ENCODE measurements at regions not wholly inside any gene's neighbourhood (a gene's known extent, or its start where the extent isn't known, plus 50 kb on each side); places are given as distances from the start of the nearest gene placed in this dataset.

DNA sequence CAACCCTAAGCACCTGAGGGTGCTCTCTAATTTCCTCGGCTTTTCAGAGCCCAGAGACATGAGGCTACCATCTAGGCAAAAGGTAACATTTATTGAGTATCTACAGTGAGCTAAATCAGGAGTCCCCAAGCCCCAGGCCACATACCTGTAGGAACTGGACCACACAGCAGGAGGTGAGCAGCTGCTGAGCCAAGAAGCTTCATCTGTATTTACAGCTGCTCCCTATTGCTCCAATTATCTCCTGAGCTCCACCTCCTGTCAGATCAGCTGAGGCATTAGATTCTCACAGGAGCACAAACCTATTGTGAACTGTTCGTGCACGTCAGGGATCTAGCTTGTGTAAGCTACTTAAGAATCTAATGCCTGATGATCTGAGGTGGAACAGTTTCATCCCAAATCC is 70.2 kb downstream of the RND3 start:
- Histone ChIP-seq H3K36me3 (ENCODE audit: control insufficient read depth in 2 of 2, extremely low read depth in 1 of 2, insufficient read depth in 2 of 2, low read length in 2 of 2) (no peaks in the 10 kb centered on the region), H2AFZ (ENCODE audit: low read depth, low read length) (no peak overlapping the region), H3K4me2 (ENCODE audit: insufficient read depth, low read length) (no peak overlapping the region), H3K4me3 (replicated peaks in 1 of 3; ENCODE audit: insufficient read depth in 1 of 3, low read depth in 1 of 3, low read length in 3 of 3) (no peak overlapping the region), H3K27me3 (ENCODE audit: control insufficient read depth in 2 of 2, insufficient read depth in 2 of 2, low read length in 2 of 2) (no peaks in the 10 kb centered on the region), H3K9ac (replicated peaks; ENCODE audit: extremely low read depth, insufficient read depth, low read length) (no peak overlapping the region), H3K79me2 (ENCODE audit: control insufficient read depth, insufficient read depth, low read length) (no peaks in the 10 kb centered on the region), H3K9me1 (replicated peaks; ENCODE audit: control insufficient read depth, extremely low read depth, insufficient read depth, low read length) (no peaks in the 10 kb centered on the region), H4K20me1 (replicated peaks; ENCODE audit: control insufficient read depth, extremely low read depth, insufficient read depth, low read length) (no peaks in the 10 kb centered on the region), H3K4me1 (ENCODE audit: control insufficient read depth, extremely low read depth, insufficient read depth, low read length) (peaks cover 3% of the 10 kb centered on the region), H3K27ac (ENCODE audit: insufficient read depth, low read depth, low read length) (no peak overlapping the region), H3K9me3 (replicated peaks; ENCODE audit: control insufficient read depth, insufficient read depth, low read length) (no peaks in the 10 kb centered on the region)
- intact Hi-C loops (cut with micrococcal nuclease) (no loop called here), dilution Hi-C loops (cut with MboI; ENCODE audit: extremely low pct_ligation_motif_present, low sequenced_read_pairs) (no loop called here)
- DNase-seq (ENCODE audit: low read depth, low spot score) (no peak), FAIRE-seq (no peak)
- POLR2A ChIA-PET = no interaction called here
- TF ChIP-seq POLR2A (IDR thresholded peaks at IDR 0.05; ENCODE audit: low read depth, low read length) = no peak
- no peak for TF ChIP-seq MYC (IDR thresholded peaks at IDR 0.05; ENCODE audit: low read depth, low read length)
- TF ChIP-seq JUN (IDR thresholded peaks at IDR 0.05; ENCODE audit: borderline replicate concordance, insufficient read depth, insufficient read length, low read depth) = no peak
- no peak for TF ChIP-seq POLR2AphosphoS5 (IDR thresholded peaks at IDR 0.05; ENCODE audit: insufficient read depth, low read depth, low read length)
- TF ChIP-seq, protein P1, sequence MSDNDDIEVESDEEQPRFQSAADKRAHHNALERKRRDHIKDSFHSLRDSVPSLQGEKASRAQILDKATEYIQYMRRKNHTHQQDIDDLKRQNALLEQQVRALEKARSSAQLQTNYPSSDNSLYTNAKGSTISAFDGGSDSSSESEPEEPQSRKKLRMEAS (IDR thresholded peaks at IDR 0.05; ENCODE audit: insufficient read depth, insufficient read length) = no peak
- no peak for TF ChIP-seq CTCF (IDR thresholded peaks at IDR 0.05; ENCODE audit: extremely low read depth in 1 of 2, insufficient read depth in 1 of 2, low read depth in 1 of 2, low read length in 2 of 2)
- no peak for TF ChIP-seq FOS (IDR thresholded peaks at IDR 0.05; ENCODE audit: borderline replicate concordance, insufficient read depth, low read length)
- CTCF ChIA-PET = no interaction called here
- BruUV-seq (replicated peaks) = no TSS peak

DNA sequence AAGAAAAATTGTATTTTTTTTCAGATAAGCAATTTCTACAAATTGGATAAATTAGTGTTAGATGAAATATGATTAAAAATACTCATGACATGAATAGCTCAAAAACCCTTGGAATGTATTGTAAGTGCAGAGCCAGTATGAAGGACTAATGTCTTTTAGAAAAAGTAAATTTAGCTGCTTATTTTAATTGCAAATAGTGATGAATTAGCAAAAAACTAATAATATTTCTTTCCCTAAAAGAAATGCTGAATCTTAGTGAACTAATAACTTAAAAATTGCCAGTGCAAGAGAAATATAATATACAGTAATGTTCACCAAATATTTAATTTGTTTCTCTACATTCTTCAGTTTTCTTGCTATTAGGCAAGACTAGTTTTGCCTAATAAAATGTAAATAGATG is 72.4 kb downstream of the RND3 start:
- ChIA-PET POLR2A (no interaction called here), CTCF (interaction anchor here (0.7 to 1.1 kb wide), 3 partner anchors 10 to 63 kb away, joined by 3 to 5 read pairs (median 3); no protein-coding TSS in a partner anchor)
- BruUV-seq (replicated peaks) = no TSS peak
- H3K9me3 ChIP-seq (replicated peaks; ENCODE audit: control insufficient read depth, insufficient read depth, low read length) = no peaks in the 10 kb centered on the region
- dilution Hi-C loops (cut with MboI; ENCODE audit: extremely low pct_ligation_motif_present, low sequenced_read_pairs) = no loop called here
- no peaks in the 10 kb centered on the region for H3K27me3 ChIP-seq (ENCODE audit: control insufficient read depth in 2 of 2, insufficient read depth in 2 of 2, low read length in 2 of 2)
- intact Hi-C loops (cut with micrococcal nuclease) = no loop called here
- no peaks in the 10 kb centered on the region for H3K36me3 ChIP-seq (ENCODE audit: control insufficient read depth in 2 of 2, extremely low read depth in 1 of 2, insufficient read depth in 2 of 2, low read length in 2 of 2)
- no peak overlapping the region for H3K9ac ChIP-seq (replicated peaks; ENCODE audit: extremely low read depth, insufficient read depth, low read length)
- DNase-seq (ENCODE audit: low read depth, low spot score) = no peak
- no peaks in the 10 kb centered on the region for H3K79me2 ChIP-seq (ENCODE audit: control insufficient read depth, insufficient read depth, low read length)
- no peaks in the 10 kb centered on the region for H3K9me1 ChIP-seq (replicated peaks; ENCODE audit: control insufficient read depth, extremely low read depth, insufficient read depth, low read length)
- peaks cover 20% of the 10 kb centered on the region for H3K4me1 ChIP-seq (ENCODE audit: control insufficient read depth, extremely low read depth, insufficient read depth, low read length)
- no peak for FAIRE-seq
- no peak overlapping the region for H3K4me2 ChIP-seq (ENCODE audit: insufficient read depth, low read length)
- H3K4me3 ChIP-seq (replicated peaks in 1 of 3; ENCODE audit: insufficient read depth in 1 of 3, low read depth in 1 of 3, low read length in 3 of 3) = no peak overlapping the region
- TF ChIP-seq MYC (IDR thresholded peaks at IDR 0.05; ENCODE audit: low read depth, low read length) (no peak), CTCF (IDR thresholded peaks at IDR 0.05; ENCODE audit: extremely low read depth in 1 of 2, insufficient read depth in 1 of 2, low read depth in 1 of 2, low read length in 2 of 2) (no peak), POLR2A (IDR thresholded peaks at IDR 0.05; ENCODE audit: low read depth, low read length) (no peak), JUN (IDR thresholded peaks at IDR 0.05; ENCODE audit: borderline replicate concordance, insufficient read depth, insufficient read length, low read depth) (no peak), GATA2 (IDR thresholded peaks at IDR 0.05; ENCODE audit: insufficient read depth, insufficient read length, low read depth, low read length) (no peak), EZH2 (IDR thresholded peaks at IDR 0.05; ENCODE audit: borderline replicate concordance, low read depth, low read length, severe bottlenecking) (no peak), FOS (IDR thresholded peaks at IDR 0.05; ENCODE audit: borderline replicate concordance, insufficient read depth, low read length) (no peak), POLR2AphosphoS5 (IDR thresholded peaks at IDR 0.05; ENCODE audit: insufficient read depth, low read depth, low read length) (no peak)
- TF ChIP-seq, protein P1 (IDR thresholded peaks at IDR 0.05; ENCODE audit: insufficient read depth, insufficient read length) = no peak
- H2AFZ ChIP-seq (ENCODE audit: low read depth, low read length) = no peak overlapping the region
- no peak overlapping the region for H3K27ac ChIP-seq (ENCODE audit: insufficient read depth, low read depth, low read length)
- H4K20me1 ChIP-seq (replicated peaks; ENCODE audit: control insufficient read depth, extremely low read depth, insufficient read depth, low read length) = no peaks in the 10 kb centered on the region
